KMS-11 (cell line): ENCODE measurements at regions not wholly inside any gene's neighbourhood (a gene's known extent, or its start where the extent isn't known, plus 50 kb on each side); places are given as distances from the start of the nearest gene placed in this dataset.

ENCODE experiments used
- H2AFZ ChIP-seq: fragments of 200-600 bp; sonication (generic); 2 replicates; pipeline ENCODE4 v1.6.1; 2016; ENCODE audit warnings: antibody characterized with exemption, mixed run types, low read depth
- H3K27ac ChIP-seq: fragments of 200-600 bp; sonication (generic); 2 replicates; pipeline ENCODE4 v1.6.1; 2016; ENCODE audit warnings: mild to moderate bottlenecking, mixed run types
- H3K27me3 ChIP-seq: fragments of 200-600 bp; sonication (generic); 2 replicates; pipeline ENCODE4 v1.6.1; 2017; ENCODE audit warnings: mild to moderate bottlenecking, low read depth, mixed run types, moderate library complexity; ENCODE audit not compliant: insufficient read depth
- H3K36me3 ChIP-seq: fragments of 200-600 bp; sonication (generic); 2 replicates; pipeline ENCODE4 v1.6.1; 2017; ENCODE audit warnings: mild to moderate bottlenecking, mixed run types; ENCODE audit not compliant: insufficient read depth
- H3K4me1 ChIP-seq: fragments of 200-600 bp; sonication (generic); 2 replicates; pipeline ENCODE4 v1.6.1; 2016; ENCODE audit warnings: mild to moderate bottlenecking, low read depth, mixed run types; ENCODE audit not compliant: poor library complexity, severe bottlenecking
- H3K4me2 ChIP-seq: fragments of 200-600 bp; sonication (generic); 2 replicates; pipeline ENCODE4 v1.7.0; 2016; ENCODE audit warnings: mild to moderate bottlenecking, mixed run types
- H3K4me3 ChIP-seq: fragments of 200-600 bp; sonication (generic); IDR thresholded peaks from 2 replicates; pipeline ENCODE4 v1.6.1; 2017; ENCODE audit warnings: low read depth, low read length, mixed read lengths; ENCODE audit not compliant: insufficient read depth
- H3K79me2 ChIP-seq: fragments of 200-600 bp; sonication (generic); 2 replicates; pipeline ENCODE4 v1.6.1; 2016; ENCODE audit warnings: low read depth, mixed run types; ENCODE audit not compliant: insufficient read depth
- H3K9ac ChIP-seq: fragments of 200-600 bp; sonication (generic); 2 replicates; pipeline ENCODE4 v1.6.1; 2016; ENCODE audit warnings: mild to moderate bottlenecking, mixed run types
- H4K20me1 ChIP-seq: fragments of 200-600 bp; sonication (generic); 2 replicates; pipeline ENCODE4 v1.6.1; 2016; ENCODE audit warnings: mild to moderate bottlenecking, mixed run types; ENCODE audit not compliant: insufficient read depth
- CTCF ChIP-seq: fragments of 200-600 bp; sonication (generic); conservative IDR thresholded peaks from 2 replicates; pipeline ENCODE4 v1.6.1; 2017; ENCODE audit warnings: low read depth, mild to moderate bottlenecking, antibody characterized with exemption, low read length, moderate library complexity, mixed read lengths

GRCh38 chr7:25314094-25314730 is 85.9 kb upstream of the NPVF start:
- H3K27me3 ChIP-seq, result no peaks in the 10 kb centered on the region
- H3K9ac ChIP-seq, result no peak overlapping the region
- H3K36me3 ChIP-seq, result no peaks in the 10 kb centered on the region
- H4K20me1 ChIP-seq, result no peaks in the 10 kb centered on the region
- no peak overlapping the region for H2AFZ ChIP-seq
- TF ChIP-seq CTCF, result no peak
- H3K4me3 ChIP-seq, result no peak overlapping the region
- no peak overlapping the region for H3K4me2 ChIP-seq
- no peaks in the 10 kb centered on the region for H3K79me2 ChIP-seq
- no peak overlapping the region for H3K27ac ChIP-seq
- no peaks in the 10 kb centered on the region for H3K4me1 ChIP-seq

GRCh38 chr7:25314731-25315267 is 86.5 kb upstream of the NPVF start:
- no peak overlapping the region for H3K27ac ChIP-seq
- H3K4me1 ChIP-seq, result no peaks in the 10 kb centered on the region
- H3K79me2 ChIP-seq, result no peaks in the 10 kb centered on the region
- H3K27me3 ChIP-seq, result no peaks in the 10 kb centered on the region
- no peak for TF ChIP-seq CTCF
- H3K9ac ChIP-seq, result no peak overlapping the region
- no peak overlapping the region for H3K4me2 ChIP-seq
- no peaks in the 10 kb centered on the region for H3K36me3 ChIP-seq
- no peaks in the 10 kb centered on the region for H4K20me1 ChIP-seq
- H3K4me3 ChIP-seq, result no peak overlapping the region
- no peak overlapping the region for H2AFZ ChIP-seq

- no peak overlapping the region for H2AFZ ChIP-seq
- no peak overlapping the region for H3K4me2 ChIP-seq
- no peaks in the 10 kb centered on the region for H3K79me2 ChIP-seq
- no peaks in the 10 kb centered on the region for H3K4me1 ChIP-seq
- no peak overlapping the region for H3K27ac ChIP-seq
- no peak overlapping the region for H3K9ac ChIP-seq
- H3K4me3 ChIP-seq, result no peak overlapping the region
- no peaks in the 10 kb centered on the region for H4K20me1 ChIP-seq
- no peaks in the 10 kb centered on the region for H3K36me3 ChIP-seq
- H3K27me3 ChIP-seq, result no peaks in the 10 kb centered on the region
- TF ChIP-seq CTCF, result no peak
These were observed 88.1 kb upstream of the NPVF start for GRCh38 chr7:25316366-25316765.

- TF ChIP-seq CTCF, result no peak
- no peak overlapping the region for H3K9ac ChIP-seq
These were observed 89.8 kb upstream of the NPVF start for GRCh38 chr7:25318047-25318446.

More at GRCh38 chr7:25318047-25318446, 89.8 kb upstream of the NPVF start:
- H3K36me3 ChIP-seq, result no peaks in the 10 kb centered on the region
- H3K4me1 ChIP-seq, result no peaks in the 10 kb centered on the region
- H3K27ac ChIP-seq, result no peak overlapping the region
- no peaks in the 10 kb centered on the region for H3K27me3 ChIP-seq
- no peak overlapping the region for H3K4me2 ChIP-seq
- H2AFZ ChIP-seq, result no peak overlapping the region
- H3K79me2 ChIP-seq, result no peaks in the 10 kb centered on the region
- H4K20me1 ChIP-seq, result no peaks in the 10 kb centered on the region
- no peak overlapping the region for H3K4me3 ChIP-seq
